Breast epithelium (tissue), 4 donors: ENCODE measurements at regions not wholly inside any gene's neighbourhood (a gene's known extent, or its start where the extent isn't known, plus 50 kb on each side); places are given as distances from the start of the nearest gene placed in this dataset.
"Not testable (repeated sequence)": the region's sequence is repeated elsewhere in the genome, so short reads cannot be mapped to it uniquely, and the experiment has no call there.

ENCODE experiments used
- DNase-seq, 2 donors: peaks; one replicate each; pipeline ENCODE4 v3.0.0-alpha.2; 2019; ENCODE audit warnings: low spot score in 2 of 2
- H3K27ac ChIP-seq, 2 donors: fragments of 200-600 bp; sonication (generic) in 1 of 2; one replicate each; pipeline ENCODE4 v1.5.1; 2016 to 2019; ENCODE audit warnings: mild to moderate bottlenecking in 1 of 2
- H3K27me3 ChIP-seq, 2 donors: fragments of 200-600 bp; sonication (generic) in 1 of 2; one replicate each; pipeline versions ENCODE4 v1.5.1 to v1.6.0; 2017 to 2019; ENCODE audit warnings: control low read depth in 1 of 2, mild to moderate bottlenecking in 1 of 2
- H3K36me3 ChIP-seq: fragments of 200-600 bp; one replicate; pipeline ENCODE4 v1.5.1; 2019
- H3K4me1 ChIP-seq, 2 donors: fragments of 200-600 bp; sonication (generic); one replicate each; pipeline ENCODE4 v1.5.1; 2016 to 2019; ENCODE audit warnings: control low read depth in 1 of 2
- H3K4me3 ChIP-seq, 3 donors: fragments of 200-600 bp; sonication (generic); 1 replicate in 2 of 3; 2 replicates in 1 of 3; pipeline ENCODE4 v1.5.1; 2016 to 2019; ENCODE audit warnings: mild to moderate bottlenecking in 3 of 3, moderate library complexity in 2 of 3
- H3K9me3 ChIP-seq, 2 donors: fragments of 200-600 bp; sonication (generic) in 1 of 2; one replicate each; pipeline ENCODE4 v1.5.1; 2016 to 2019; ENCODE audit warnings: control low read depth in 1 of 2
- POLR2A ChIP-seq: fragments of 450-650 bp; IDR thresholded peaks from one replicate; pipeline ENCODE4 v1.6.1; 2016; ENCODE audit warnings: antibody characterized with exemption, mild to moderate bottlenecking, moderate library complexity
- POLR2AphosphoS5 ChIP-seq, 3 donors: sonication (generic); formaldehyde crosslinking; IDR thresholded peaks; one replicate each; pipeline ENCODE4 v1.6.1; 2017; ENCODE audit warnings: antibody characterized with exemption in 3 of 3
- intact Hi-C: fragments of 100-400 bp; cut with DNase I; formaldehyde crosslinking; loops from one replicate; pipeline ENCODE4 v1.15.1; 2023; ENCODE audit warnings: low total_unique reads
- TF ChIP-seq, protein P1 (sequence below), 3 donors: fragments of 450-650 bp; IDR thresholded peaks; one replicate each; pipeline ENCODE4 v1.5.1; 2016 to 2017; ENCODE audit warnings: antibody characterized with exemption in 3 of 3, mild to moderate bottlenecking in 3 of 3, moderate library complexity in 3 of 3

DNA sequence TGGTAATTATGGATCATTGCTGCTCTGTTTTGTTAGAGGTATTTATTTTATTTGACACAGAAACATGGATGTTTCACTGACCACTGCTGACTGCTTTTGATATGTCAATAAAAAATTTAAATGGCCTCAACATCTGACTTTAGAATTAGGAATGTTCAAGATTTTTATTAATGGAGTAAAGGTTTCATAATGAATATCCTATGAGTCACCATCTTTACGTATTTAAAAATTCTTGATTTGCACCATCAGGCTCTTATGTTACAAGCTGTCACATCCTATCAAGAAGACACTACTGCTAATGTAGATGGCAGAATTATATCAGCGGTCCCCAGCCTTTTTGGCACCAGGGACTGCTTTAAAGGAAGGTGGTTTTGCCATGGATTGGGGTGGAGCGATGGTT is 578.7 kb upstream of the NRP1 start:
- DNase-seq: no peak
- H3K27ac ChIP-seq: no peak overlapping the region
- H3K36me3 ChIP-seq: no peaks in the 10 kb centered on the region
- H3K4me3 ChIP-seq: no peak overlapping the region
- intact Hi-C loops: no loop called here
- H3K4me1 ChIP-seq: no peaks in the 10 kb centered on the region
- no peak for TF ChIP-seq POLR2A
- TF ChIP-seq, protein P1, sequence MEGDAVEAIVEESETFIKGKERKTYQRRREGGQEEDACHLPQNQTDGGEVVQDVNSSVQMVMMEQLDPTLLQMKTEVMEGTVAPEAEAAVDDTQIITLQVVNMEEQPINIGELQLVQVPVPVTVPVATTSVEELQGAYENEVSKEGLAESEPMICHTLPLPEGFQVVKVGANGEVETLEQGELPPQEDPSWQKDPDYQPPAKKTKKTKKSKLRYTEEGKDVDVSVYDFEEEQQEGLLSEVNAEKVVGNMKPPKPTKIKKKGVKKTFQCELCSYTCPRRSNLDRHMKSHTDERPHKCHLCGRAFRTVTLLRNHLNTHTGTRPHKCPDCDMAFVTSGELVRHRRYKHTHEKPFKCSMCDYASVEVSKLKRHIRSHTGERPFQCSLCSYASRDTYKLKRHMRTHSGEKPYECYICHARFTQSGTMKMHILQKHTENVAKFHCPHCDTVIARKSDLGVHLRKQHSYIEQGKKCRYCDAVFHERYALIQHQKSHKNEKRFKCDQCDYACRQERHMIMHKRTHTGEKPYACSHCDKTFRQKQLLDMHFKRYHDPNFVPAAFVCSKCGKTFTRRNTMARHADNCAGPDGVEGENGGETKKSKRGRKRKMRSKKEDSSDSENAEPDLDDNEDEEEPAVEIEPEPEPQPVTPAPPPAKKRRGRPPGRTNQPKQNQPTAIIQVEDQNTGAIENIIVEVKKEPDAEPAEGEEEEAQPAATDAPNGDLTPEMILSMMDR (IDR thresholded peaks at IDR 0.05): no peak
- TF ChIP-seq POLR2AphosphoS5 (IDR thresholded peaks at IDR 0.05): no peak
- H3K9me3 ChIP-seq: no peaks in the 10 kb centered on the region
- H3K27me3 ChIP-seq: no peaks in the 10 kb centered on the region

DNA sequence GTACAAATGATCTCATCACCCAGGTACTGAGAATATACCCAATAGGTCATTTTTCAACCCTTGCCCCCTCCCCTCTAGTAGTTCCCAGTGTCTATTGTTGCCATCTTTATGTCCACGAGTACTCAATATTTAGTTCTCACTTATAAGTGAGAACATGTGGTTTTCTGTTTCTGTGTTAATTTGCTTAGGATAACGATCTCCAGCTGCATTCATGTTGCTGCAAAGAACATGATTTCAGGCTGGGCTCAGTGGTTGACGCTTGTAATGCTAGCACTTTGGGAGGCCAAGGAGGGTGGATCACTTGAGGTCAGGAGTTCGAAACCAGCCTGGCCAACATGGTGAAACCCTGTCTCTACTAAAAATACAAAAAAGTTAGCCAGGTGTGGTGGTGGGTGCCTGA is 575.0 kb upstream of the NRP1 start:
- DNase-seq, intact Hi-C loops: not testable (repeated sequence)

DNA sequence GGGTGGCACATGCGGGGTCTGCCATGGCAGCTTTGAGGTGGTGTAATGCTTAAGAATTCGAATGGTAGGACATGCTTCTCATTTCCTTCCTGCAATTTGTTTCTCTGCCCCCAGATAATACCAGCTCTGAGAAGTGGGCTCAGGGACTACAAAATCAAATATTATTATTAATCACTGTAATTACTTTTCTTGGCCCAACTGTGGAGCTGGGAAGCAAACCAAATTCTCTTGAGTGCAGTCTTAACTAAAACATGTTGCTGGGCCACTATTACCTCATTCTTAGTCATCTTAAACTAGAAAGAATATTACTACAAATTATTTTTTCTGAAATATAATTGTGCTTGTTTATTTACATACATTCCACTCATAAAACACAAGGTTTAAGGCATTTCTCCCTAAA is 566.7 kb upstream of the NRP1 start:
- TF ChIP-seq POLR2AphosphoS5 (IDR thresholded peaks at IDR 0.05) (no peak), POLR2A (no peak)
- TF ChIP-seq, protein P1 (IDR thresholded peaks at IDR 0.05): no peak
- intact Hi-C loops: no loop called here
- no peak overlapping the region for H3K4me3 ChIP-seq
- H3K36me3 ChIP-seq: no peaks in the 10 kb centered on the region
- peak overlapping the region; percentile 38 to 71 for H3K27ac ChIP-seq
- H3K27me3 ChIP-seq: no peaks in the 10 kb centered on the region
- no peaks in the 10 kb centered on the region for H3K9me3 ChIP-seq
- peaks cover 0 to 10% of the 10 kb centered on the region in 2 donors for H3K4me1 ChIP-seq
- DNase-seq: peak in 1 of 2 donors; percentile 23

More for the DNA sequence above, 575.0 kb upstream of the NRP1 start:
- not testable (repeated sequence) for H3K27me3 ChIP-seq, H3K27ac ChIP-seq, H3K36me3 ChIP-seq, H3K9me3 ChIP-seq, H3K4me3 ChIP-seq, H3K4me1 ChIP-seq

DNA sequence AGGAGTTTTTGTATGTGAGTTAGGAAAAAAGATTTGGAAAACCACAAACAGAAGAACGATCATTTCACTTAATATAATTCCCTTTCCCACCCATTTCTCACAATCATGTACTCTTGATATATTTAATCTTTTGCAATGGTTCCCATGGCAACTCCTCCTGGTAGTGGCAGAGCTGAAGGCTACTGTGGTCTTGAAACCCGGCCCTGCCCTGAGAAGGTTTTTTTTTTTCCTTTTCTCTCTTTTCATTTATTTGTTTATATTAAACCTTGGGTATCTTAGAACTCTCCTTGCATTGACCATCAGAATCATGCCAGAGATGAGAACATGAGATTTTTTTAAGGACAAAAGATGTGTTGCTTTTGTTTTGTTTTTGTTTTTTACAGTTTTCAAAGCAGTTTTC is 566.1 kb upstream of the NRP1 start:
- H3K36me3 ChIP-seq: no peaks in the 10 kb centered on the region
- TF ChIP-seq POLR2AphosphoS5 (IDR thresholded peaks at IDR 0.05) (no peak), POLR2A (no peak)
- TF ChIP-seq, protein P1 (IDR thresholded peaks at IDR 0.05): no peak
- H3K4me1 ChIP-seq: peaks cover 0 to 10% of the 10 kb centered on the region in 2 donors
- intact Hi-C loops: no loop called here
- H3K27me3 ChIP-seq: no peaks in the 10 kb centered on the region
- DNase-seq: no peak
- no peak overlapping the region for H3K4me3 ChIP-seq
- peak overlapping the region; percentile 38 to 71 for H3K27ac ChIP-seq
- no peaks in the 10 kb centered on the region for H3K9me3 ChIP-seq

DNA sequence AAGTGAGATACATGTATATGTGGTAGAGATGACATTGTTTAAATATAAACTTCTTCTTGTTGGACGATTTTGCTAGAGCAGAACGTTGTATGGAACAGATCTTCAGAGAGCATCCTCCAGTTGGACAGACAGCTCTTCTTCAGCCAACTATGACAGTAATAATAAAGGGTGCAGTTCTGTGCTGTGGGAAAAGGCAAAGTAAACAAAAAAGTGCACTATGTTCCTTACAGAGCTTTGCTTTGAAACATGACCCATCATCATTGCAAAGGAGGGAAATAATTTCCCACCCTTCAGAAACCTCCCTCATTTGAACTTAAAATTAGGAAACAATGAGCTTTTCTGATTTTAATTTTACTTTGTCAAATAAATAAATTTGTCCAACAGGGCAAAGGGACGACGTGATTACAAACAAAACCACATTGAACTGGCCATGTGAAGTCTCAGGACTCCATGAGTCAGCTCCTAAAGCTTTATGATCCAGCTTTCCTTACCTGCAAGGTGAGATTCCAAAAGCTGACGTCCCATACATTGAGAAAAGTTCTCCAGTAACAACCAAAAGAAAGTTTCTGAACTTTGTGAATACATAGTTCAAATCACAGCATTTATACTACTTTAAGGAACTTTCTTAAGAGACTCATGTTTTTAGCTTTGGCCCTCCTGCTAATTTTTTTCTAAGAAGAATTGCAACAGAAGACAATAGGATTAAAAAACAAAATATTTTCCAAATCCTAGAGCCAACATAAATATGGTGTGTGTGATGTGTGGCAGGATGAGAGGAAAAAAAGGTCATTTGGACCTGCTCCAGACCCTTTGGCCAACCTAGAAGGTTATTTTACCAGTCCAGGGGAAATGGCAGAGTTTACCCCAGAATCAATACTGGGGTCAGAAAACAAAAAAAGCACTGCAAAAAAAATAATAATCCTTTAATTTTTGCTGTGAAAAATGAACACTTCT is 565.4 kb upstream of the NRP1 start:
- no peaks in the 10 kb centered on the region for H3K36me3 ChIP-seq
- TF ChIP-seq POLR2AphosphoS5 (IDR thresholded peaks at IDR 0.05) (no peak), POLR2A (no peak)
- TF ChIP-seq, protein P1 (IDR thresholded peaks at IDR 0.05): no peak
- no peaks in the 10 kb centered on the region for H3K9me3 ChIP-seq
- H3K4me3 ChIP-seq: no peak overlapping the region
- no peak for DNase-seq
- peak overlapping the region; percentile 29 to 38 for H3K27ac ChIP-seq
- no peaks in the 10 kb centered on the region for H3K27me3 ChIP-seq
- peaks cover 0 to 10% of the 10 kb centered on the region in 2 donors for H3K4me1 ChIP-seq
- intact Hi-C loops: no loop called here
